ENCODE measurements at regions not wholly inside any gene's neighbourhood (a gene's known extent, or its start where the extent isn't known, plus 50 kb on each side); places are given as distances from the start of the nearest gene placed in this dataset.

GRCh38 chr20:22939181-22939580 is 95.9 kb upstream of the SSTR4 start:
- ATAC-seq (no peak), DNase-seq (ENCODE audit: extremely low read depth in 1 of 4, low spot score in 3 of 4) (no peak), FAIRE-seq (no peak)
- no peaks in the 10 kb centered on the region for H3K9me3 ChIP-seq (replicated peaks; ENCODE audit: control insufficient read depth, insufficient read depth, low read depth, low read length)
- in situ Hi-C loops (cut with MboI) (no loop called here), intact Hi-C loops (cut with micrococcal nuclease) (no loop called here)
- no peaks in the 10 kb centered on the region for H3K9me1 ChIP-seq (ENCODE audit: control insufficient read depth, insufficient read depth, low read length)
- H3K4me1 ChIP-seq (replicated peaks in 1 of 2; ENCODE audit: control insufficient read depth in 2 of 2, insufficient read depth in 2 of 2, low read length in 2 of 2): no peaks in the 10 kb centered on the region; a peak in 1 of 5 replicates
- BruUV-seq (replicated peaks): no TSS peak
- H3K9ac ChIP-seq (ENCODE audit: insufficient read depth in 1 of 2, low read depth in 2 of 2, low read length in 2 of 2): no peak overlapping the region
- CTCF ChIA-PET (ENCODE audit: low intra/inter-chr PET ratio): no interaction called here
- no peaks in the 10 kb centered on the region for H3K79me2 ChIP-seq (ENCODE audit: control insufficient read depth, insufficient read depth, low read length)
- POLR2A ChIA-PET: no interaction called here
- no peak overlapping the region for H3K4me3 ChIP-seq
- no peak overlapping the region for H3K27ac ChIP-seq (ENCODE audit: extremely low read depth, low read depth, low read length)
- H3K27me3 ChIP-seq (ENCODE audit: control insufficient read depth in 2 of 2, insufficient read depth in 2 of 2, low read length in 2 of 2): no peaks in the 10 kb centered on the region
- H3K4me2 ChIP-seq (ENCODE audit: insufficient read depth, low read length): no peak overlapping the region
- no peaks in the 10 kb centered on the region for H3K36me3 ChIP-seq (ENCODE audit: control insufficient read depth, insufficient read depth, low read length)
- H4K20me1 ChIP-seq (replicated peaks; ENCODE audit: control insufficient read depth, insufficient read depth, low read length): no peaks in the 10 kb centered on the region
- no peak overlapping the region for H2AFZ ChIP-seq (ENCODE audit: low read depth, low read length)
- WGBS (ENCODE audit: insufficient coverage, low coverage, missing lambda C conversion rate): 14% methylated on average over 3 of the region's 3 CpGs
- TF ChIP-seq ILK (tag; IDR thresholded peaks at IDR 0.05; ENCODE audit: borderline replicate concordance, low read depth) (no peak), BCOR (IDR thresholded peaks at IDR 0.05) (no peak), SNIP1 (IDR thresholded peaks at IDR 0.05; ENCODE audit: low read depth) (no peak), DPF2 (IDR thresholded peaks at IDR 0.05) (no peak), ASH1L (IDR thresholded peaks at IDR 0.05; ENCODE audit: borderline replicate concordance, low read depth, partially characterized antibody) (no peak), MLX (CRISPR knock-in tag; conservative IDR thresholded peaks at IDR 0.05) (no peak), NFE2L1 (tag; IDR thresholded peaks at IDR 0.05; ENCODE audit: borderline replicate concordance, low read depth) (no peak), THRB (CRISPR knock-in tag; conservative IDR thresholded peaks at IDR 0.05) (no peak)
- TF ChIP-seq, protein P1, sequence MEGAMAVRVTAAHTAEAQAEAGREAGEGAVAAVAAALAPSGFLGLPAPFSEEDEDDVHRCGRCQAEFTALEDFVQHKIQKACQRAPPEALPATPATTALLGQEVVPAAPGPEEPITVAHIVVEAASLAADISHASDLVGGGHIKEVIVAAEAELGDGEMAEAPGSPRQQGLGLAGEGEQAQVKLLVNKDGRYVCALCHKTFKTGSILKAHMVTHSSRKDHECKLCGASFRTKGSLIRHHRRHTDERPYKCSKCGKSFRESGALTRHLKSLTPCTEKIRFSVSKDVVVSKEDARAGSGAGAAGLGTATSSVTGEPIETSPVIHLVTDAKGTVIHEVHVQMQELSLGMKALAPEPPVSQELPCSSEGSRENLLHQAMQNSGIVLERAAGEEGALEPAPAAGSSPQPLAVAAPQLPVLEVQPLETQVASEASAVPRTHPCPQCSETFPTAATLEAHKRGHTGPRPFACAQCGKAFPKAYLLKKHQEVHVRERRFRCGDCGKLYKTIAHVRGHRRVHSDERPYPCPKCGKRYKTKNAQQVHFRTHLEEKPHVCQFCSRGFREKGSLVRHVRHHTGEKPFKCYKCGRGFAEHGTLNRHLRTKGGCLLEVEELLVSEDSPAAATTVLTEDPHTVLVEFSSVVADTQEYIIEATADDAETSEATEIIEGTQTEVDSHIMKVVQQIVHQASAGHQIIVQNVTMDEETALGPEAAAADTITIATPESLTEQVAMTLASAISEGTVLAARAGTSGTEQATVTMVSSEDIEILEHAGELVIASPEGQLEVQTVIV (CRISPR knock-in tag; IDR thresholded peaks at IDR 0.05; ENCODE audit: borderline replicate concordance): no peak
- TF ChIP-seq, protein P2, sequence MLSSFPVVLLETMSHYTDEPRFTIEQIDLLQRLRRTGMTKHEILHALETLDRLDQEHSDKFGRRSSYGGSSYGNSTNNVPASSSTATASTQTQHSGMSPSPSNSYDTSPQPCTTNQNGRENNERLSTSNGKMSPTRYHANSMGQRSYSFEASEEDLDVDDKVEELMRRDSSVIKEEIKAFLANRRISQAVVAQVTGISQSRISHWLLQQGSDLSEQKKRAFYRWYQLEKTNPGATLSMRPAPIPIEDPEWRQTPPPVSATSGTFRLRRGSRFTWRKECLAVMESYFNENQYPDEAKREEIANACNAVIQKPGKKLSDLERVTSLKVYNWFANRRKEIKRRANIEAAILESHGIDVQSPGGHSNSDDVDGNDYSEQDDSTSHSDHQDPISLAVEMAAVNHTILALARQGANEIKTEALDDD (IDR thresholded peaks at IDR 0.05): no peak

Measured in K562 (cell line).